ENCODE measurements at regions not wholly inside any gene's neighbourhood (a gene's known extent, or its start where the extent isn't known, plus 50 kb on each side); places are given as distances from the start of the nearest gene placed in this dataset.

DNA sequence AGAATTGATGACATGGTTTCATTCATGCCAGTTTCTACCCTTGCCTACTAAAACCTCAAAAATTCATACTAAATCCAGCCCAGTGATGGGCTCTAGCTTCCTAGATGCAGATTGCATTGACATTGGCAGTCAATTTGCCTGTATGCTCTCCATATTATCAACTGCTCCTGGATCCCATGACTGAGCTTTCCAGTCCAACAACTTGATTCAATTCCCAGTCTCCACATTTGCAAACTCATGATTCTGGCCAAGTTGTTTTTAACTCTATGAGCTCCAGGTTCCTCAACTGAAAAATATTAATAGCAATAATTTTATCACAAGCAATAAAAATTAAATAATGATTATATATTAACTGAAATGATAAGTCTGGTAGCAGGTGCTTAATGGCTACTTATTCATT is 51.0 kb upstream of the DSC1 start:
- no peaks in the 10 kb centered on the region for H3K9me2 ChIP-seq (ENCODE audit: insufficient read depth)
- no peak overlapping the region for H3K4me3 ChIP-seq
- no TSS peak for BruUV-seq (replicated peaks)
- no peak overlapping the region for H3K4me2 ChIP-seq
- TF ChIP-seq, protein P1, sequence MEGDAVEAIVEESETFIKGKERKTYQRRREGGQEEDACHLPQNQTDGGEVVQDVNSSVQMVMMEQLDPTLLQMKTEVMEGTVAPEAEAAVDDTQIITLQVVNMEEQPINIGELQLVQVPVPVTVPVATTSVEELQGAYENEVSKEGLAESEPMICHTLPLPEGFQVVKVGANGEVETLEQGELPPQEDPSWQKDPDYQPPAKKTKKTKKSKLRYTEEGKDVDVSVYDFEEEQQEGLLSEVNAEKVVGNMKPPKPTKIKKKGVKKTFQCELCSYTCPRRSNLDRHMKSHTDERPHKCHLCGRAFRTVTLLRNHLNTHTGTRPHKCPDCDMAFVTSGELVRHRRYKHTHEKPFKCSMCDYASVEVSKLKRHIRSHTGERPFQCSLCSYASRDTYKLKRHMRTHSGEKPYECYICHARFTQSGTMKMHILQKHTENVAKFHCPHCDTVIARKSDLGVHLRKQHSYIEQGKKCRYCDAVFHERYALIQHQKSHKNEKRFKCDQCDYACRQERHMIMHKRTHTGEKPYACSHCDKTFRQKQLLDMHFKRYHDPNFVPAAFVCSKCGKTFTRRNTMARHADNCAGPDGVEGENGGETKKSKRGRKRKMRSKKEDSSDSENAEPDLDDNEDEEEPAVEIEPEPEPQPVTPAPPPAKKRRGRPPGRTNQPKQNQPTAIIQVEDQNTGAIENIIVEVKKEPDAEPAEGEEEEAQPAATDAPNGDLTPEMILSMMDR (conservative IDR thresholded peaks at IDR 0.05) = no peak
- TF ChIP-seq EZH2 (IDR thresholded peaks at IDR 0.05; ENCODE audit: low read depth) = no peak
- H3K27me3 ChIP-seq (ENCODE audit: insufficient read depth, low read depth) = no peaks in the 10 kb centered on the region
- POLR2A ChIA-PET (ENCODE audit: unreplicated experiment) = no interaction called here
- H3K79me2 ChIP-seq (ENCODE audit: low read depth) = no peaks in the 10 kb centered on the region
- H3K36me3 ChIP-seq (ENCODE audit: low read depth) = no peaks in the 10 kb centered on the region
- CTCF ChIA-PET = no interaction called here
- no peak for DNase-seq
- no peaks in the 10 kb centered on the region for H3K9me3 ChIP-seq (ENCODE audit: insufficient read depth, low read depth)
- H3K4me1 ChIP-seq (replicated peaks; ENCODE audit: insufficient read depth) = peaks cover 8% of the 10 kb centered on the region
- no peaks in the 10 kb centered on the region for H4K20me1 ChIP-seq (ENCODE audit: insufficient read depth)
- intact Hi-C loops (cut with micrococcal nuclease; ENCODE audit: unreplicated experiment) = no loop called here
- H3K27ac ChIP-seq = no peak overlapping the region
- no peak overlapping the region for H2AFZ ChIP-seq
- no peaks in the 10 kb centered on the region for H3F3A ChIP-seq (ENCODE audit: insufficient read depth, low read depth)

DNA sequence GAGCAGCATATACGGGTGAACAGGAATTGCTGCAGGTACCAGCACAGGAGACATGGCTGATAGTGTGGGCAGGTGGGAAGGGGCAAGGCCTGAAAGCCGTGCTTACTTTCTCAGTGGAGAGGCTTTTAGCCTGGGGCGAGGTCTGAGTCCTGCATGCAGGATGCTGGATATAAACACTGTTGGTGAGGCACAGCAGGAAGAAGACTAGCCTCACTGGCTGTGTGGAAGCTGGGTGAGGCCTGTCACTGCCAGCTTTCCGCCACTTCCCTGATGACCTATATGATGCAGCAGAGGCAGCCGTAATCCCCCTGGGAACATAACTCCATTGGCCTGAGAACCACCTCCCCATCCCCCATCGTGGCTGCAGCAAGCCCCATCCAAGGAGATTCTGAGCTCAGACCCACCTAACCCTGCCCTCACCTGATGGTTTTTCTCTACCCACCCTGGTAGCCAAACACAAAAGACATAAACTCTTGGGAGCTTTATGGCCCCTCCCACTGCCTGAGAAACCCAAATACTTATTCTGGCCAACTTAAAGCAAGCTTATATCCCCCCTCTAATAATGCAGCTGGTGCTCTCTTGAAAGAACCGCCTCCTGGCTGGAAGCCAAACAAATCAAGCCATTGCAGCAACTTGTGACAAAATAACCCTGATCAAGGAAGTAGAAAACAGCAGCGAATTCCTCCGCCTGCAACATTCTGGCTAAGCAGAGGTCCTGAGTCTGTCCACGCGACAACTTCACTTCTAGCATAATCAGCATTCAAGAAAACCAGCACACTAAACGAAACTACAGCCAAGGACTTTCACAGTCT is 54.6 kb upstream of the DSC1 start:
- Histone ChIP-seq H3K4me3 (no peak overlapping the region), H3K79me2 (ENCODE audit: low read depth) (no peaks in the 10 kb centered on the region), H3K4me1 (replicated peaks; ENCODE audit: insufficient read depth) (no peaks in the 10 kb centered on the region), H3K9me3 (ENCODE audit: insufficient read depth, low read depth) (no peaks in the 10 kb centered on the region; the same call in 1 of the 2 replicates), H4K20me1 (ENCODE audit: insufficient read depth) (no peaks in the 10 kb centered on the region), H2AFZ (no peak overlapping the region), H3K27me3 (ENCODE audit: insufficient read depth, low read depth) (no peaks in the 10 kb centered on the region), H3K36me3 (ENCODE audit: low read depth) (no peaks in the 10 kb centered on the region), H3K9me2 (ENCODE audit: insufficient read depth) (no peaks in the 10 kb centered on the region), H3K27ac (no peak overlapping the region), H3K4me2 (no peak overlapping the region), H3F3A (ENCODE audit: insufficient read depth, low read depth) (no peaks in the 10 kb centered on the region)
- no TSS peak for BruUV-seq (replicated peaks)
- POLR2A ChIA-PET (ENCODE audit: unreplicated experiment) = interaction anchor here (0.6 kb wide), 1 partner anchor 292 kb away, joined by 5 read pairs; no protein-coding TSS in a partner anchor
- TF ChIP-seq, protein P1 (conservative IDR thresholded peaks at IDR 0.05) = no peak
- no peak for TF ChIP-seq EZH2 (IDR thresholded peaks at IDR 0.05; ENCODE audit: low read depth)
- DNase-seq = no peak
- CTCF ChIA-PET = no interaction called here
- intact Hi-C loops (cut with micrococcal nuclease; ENCODE audit: unreplicated experiment) = no loop called here

DNA sequence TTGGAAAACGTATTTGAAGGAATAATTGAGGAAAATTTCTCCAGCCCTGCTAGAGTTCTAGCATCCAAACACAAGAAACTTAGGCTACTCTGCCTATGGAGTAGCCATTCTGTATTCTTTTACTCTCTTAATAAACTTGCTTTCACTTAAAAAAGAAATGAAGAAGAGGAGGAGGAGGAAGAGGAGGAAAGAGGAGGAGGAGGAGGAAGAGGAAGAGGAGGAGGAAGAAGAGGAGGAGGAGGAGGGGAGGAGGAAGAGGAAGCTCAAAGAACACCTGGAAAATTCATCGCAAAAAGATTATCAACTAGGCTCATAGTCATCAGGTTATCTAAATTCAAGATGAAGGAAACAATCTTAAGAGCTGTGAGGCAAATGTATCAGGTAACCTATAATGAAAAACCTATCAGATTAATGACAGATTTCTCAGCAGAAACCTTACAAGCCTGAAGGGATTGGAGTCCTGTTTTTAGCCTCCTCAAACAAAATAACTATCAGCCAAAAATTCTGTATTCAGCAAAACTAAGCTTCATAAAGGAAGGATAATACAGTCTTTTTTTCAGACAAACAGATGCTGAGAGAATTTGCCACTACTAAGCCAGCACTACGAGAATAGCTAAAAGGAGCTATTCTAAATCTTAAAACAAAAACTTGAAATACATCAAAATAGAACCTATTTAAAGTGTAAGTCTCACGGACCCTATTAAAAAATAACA is 56.2 kb upstream of the DSC1 start:
- H3K4me3 ChIP-seq = no peak overlapping the region
- no peaks in the 10 kb centered on the region for H3K4me1 ChIP-seq (replicated peaks; ENCODE audit: insufficient read depth)
- no peaks in the 10 kb centered on the region for H4K20me1 ChIP-seq (ENCODE audit: insufficient read depth)
- H3K4me2 ChIP-seq = no peak overlapping the region
- no TSS peak for BruUV-seq (replicated peaks)
- no peak overlapping the region for H3K27ac ChIP-seq
- H3K27me3 ChIP-seq (ENCODE audit: insufficient read depth, low read depth) = no peaks in the 10 kb centered on the region
- intact Hi-C loops (cut with micrococcal nuclease; ENCODE audit: unreplicated experiment) = no loop called here
- no peaks in the 10 kb centered on the region for H3K36me3 ChIP-seq (ENCODE audit: low read depth)
- no peak for TF ChIP-seq EZH2 (IDR thresholded peaks at IDR 0.05; ENCODE audit: low read depth)
- TF ChIP-seq, protein P1 (conservative IDR thresholded peaks at IDR 0.05) = no peak
- H3K79me2 ChIP-seq (ENCODE audit: low read depth) = no peaks in the 10 kb centered on the region
- no peaks in the 10 kb centered on the region for H3F3A ChIP-seq (ENCODE audit: insufficient read depth, low read depth)
- no peaks in the 10 kb centered on the region for H3K9me2 ChIP-seq (ENCODE audit: insufficient read depth)
- ChIA-PET CTCF (no interaction called here), POLR2A (ENCODE audit: unreplicated experiment) (interaction anchor here (0.7 kb wide), 1 partner anchor 830 kb away, joined by 5 read pairs; no protein-coding TSS in a partner anchor)
- DNase-seq = no peak
- no peaks in the 10 kb centered on the region; the same call in 1 of the 2 replicates for H3K9me3 ChIP-seq (ENCODE audit: insufficient read depth, low read depth)
- no peak overlapping the region for H2AFZ ChIP-seq
